ENCODE measurements at regions not wholly inside any gene's neighbourhood (a gene's known extent, or its start where the extent isn't known, plus 50 kb on each side); places are given as distances from the start of the nearest gene placed in this dataset.

GRCh38 chr6:168223150-168223549, 96.4 kb downstream of the DACT2 start:
- TF ChIP-seq, protein P1, sequence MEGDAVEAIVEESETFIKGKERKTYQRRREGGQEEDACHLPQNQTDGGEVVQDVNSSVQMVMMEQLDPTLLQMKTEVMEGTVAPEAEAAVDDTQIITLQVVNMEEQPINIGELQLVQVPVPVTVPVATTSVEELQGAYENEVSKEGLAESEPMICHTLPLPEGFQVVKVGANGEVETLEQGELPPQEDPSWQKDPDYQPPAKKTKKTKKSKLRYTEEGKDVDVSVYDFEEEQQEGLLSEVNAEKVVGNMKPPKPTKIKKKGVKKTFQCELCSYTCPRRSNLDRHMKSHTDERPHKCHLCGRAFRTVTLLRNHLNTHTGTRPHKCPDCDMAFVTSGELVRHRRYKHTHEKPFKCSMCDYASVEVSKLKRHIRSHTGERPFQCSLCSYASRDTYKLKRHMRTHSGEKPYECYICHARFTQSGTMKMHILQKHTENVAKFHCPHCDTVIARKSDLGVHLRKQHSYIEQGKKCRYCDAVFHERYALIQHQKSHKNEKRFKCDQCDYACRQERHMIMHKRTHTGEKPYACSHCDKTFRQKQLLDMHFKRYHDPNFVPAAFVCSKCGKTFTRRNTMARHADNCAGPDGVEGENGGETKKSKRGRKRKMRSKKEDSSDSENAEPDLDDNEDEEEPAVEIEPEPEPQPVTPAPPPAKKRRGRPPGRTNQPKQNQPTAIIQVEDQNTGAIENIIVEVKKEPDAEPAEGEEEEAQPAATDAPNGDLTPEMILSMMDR (IDR thresholded peaks at IDR 0.05 in 4 of 5, conservative IDR thresholded peaks at IDR 0.05 in 1 of 5) = no peak
- no peak for TF ChIP-seq POLR2A (IDR thresholded peaks at IDR 0.05)

All from gastrocnemius medialis (tissue), 4 donors.